NT2/D1 (cell line): ENCODE measurements at regions not wholly inside any gene's neighbourhood (a gene's known extent, or its start where the extent isn't known, plus 50 kb on each side); places are given as distances from the start of the nearest gene placed in this dataset.

Source experiments
- SUZ12 ChIP-seq: IDR thresholded peaks from 2 replicates; pipeline ENCODE4 v1.6.1; 2011; ENCODE audit not compliant: insufficient read length, insufficient read depth; ENCODE audit errors: extremely low read depth
- YY1 ChIP-seq: IDR thresholded peaks from 2 replicates; pipeline ENCODE4 v1.6.1; 2011; ENCODE audit not compliant: insufficient read length, insufficient read depth

- TF ChIP-seq SUZ12 (no peak), YY1 (no peak)
Measured at GRCh38 chr6:151671195-151671594, 136.3 kb upstream of the ESR1 start.
